ENCODE measurements at regions not wholly inside any gene's neighbourhood (a gene's known extent, or its start where the extent isn't known, plus 50 kb on each side); places are given as distances from the start of the nearest gene placed in this dataset.

GRCh38 chr21:24445517-24445916 is 1161.8 kb downstream of the MRPL39 start:
- TF ChIP-seq CTCF (conservative IDR thresholded peaks at IDR 0.05; ENCODE audit: low read depth, low read length) (no peak), POLR2A (IDR thresholded peaks at IDR 0.05; ENCODE audit: low read depth, low read length) (no peak), BHLHE40 (IDR thresholded peaks at IDR 0.05; ENCODE audit: low read depth, low read length) (no peak), RAD21 (IDR thresholded peaks at IDR 0.05; ENCODE audit: low read length) (no peak), RFX5 (IDR thresholded peaks at IDR 0.05; ENCODE audit: low read depth, low read length) (no peak), CEBPB (IDR thresholded peaks at IDR 0.05; ENCODE audit: low read depth, low read length) (no peak), MAZ (IDR thresholded peaks at IDR 0.05; ENCODE audit: borderline replicate concordance, low read depth, low read length) (no peak), USF2 (IDR thresholded peaks at IDR 0.05; ENCODE audit: low read depth, low read length) (no peak), RCOR1 (IDR thresholded peaks at IDR 0.05; ENCODE audit: insufficient replicate concordance, low read length) (no peak), FOS (IDR thresholded peaks at IDR 0.05; ENCODE audit: low read depth, low read length) (no peak), MAFK (IDR thresholded peaks at IDR 0.05; ENCODE audit: low read depth, low read length) (peak; percentile 38), SMC3 (IDR thresholded peaks at IDR 0.05; ENCODE audit: low read depth, low read length) (no peak)

Data from IMR-90 (cell line).